G401.6 (cell line): ENCODE measurements at regions not wholly inside any gene's neighbourhood (a gene's known extent, or its start where the extent isn't known, plus 50 kb on each side); places are given as distances from the start of the nearest gene placed in this dataset.
"Not testable (repeated sequence)": the region's sequence is repeated elsewhere in the genome, so short reads cannot be mapped to it uniquely, and the experiment has no call there.

Experiments used
- FAIRE-seq: peaks from 2 replicates; lab custom pipeline; 2012; peaks lifted over from hg19 to GRCh38; lab: Jason Lieb, UNC

GRCh38 chr7:108815815-108816214, 246.1 kb downstream of the DNAJB9 start:
- no peak for FAIRE-seq

GRCh38 chr7:108818742-108819141, 249.1 kb downstream of the DNAJB9 start:
- FAIRE-seq = no peak

GRCh38 chr7:108824840-108825580, 255.3 kb downstream of the DNAJB9 start:
- FAIRE-seq = no peak

GRCh38 chr7:108825581-108825909, 255.9 kb downstream of the DNAJB9 start:
- no peak for FAIRE-seq

- FAIRE-seq = no peak
Measured at GRCh38 chr7:108836256-108836655, 266.6 kb downstream of the DNAJB9 start.

- FAIRE-seq = no peak
Measured at GRCh38 chr7:108838198-108838597, 268.5 kb downstream of the DNAJB9 start.

GRCh38 chr7:108839076-108839475, 269.4 kb downstream of the DNAJB9 start:
- no peak for FAIRE-seq

GRCh38 chr7:108845951-108846350, 276.3 kb downstream of the DNAJB9 start:
- FAIRE-seq = no peak

GRCh38 chr7:108846471-108846870, 276.8 kb downstream of the DNAJB9 start:
- no peak for FAIRE-seq

GRCh38 chr7:108848486-108848885, 278.8 kb downstream of the DNAJB9 start:
- no peak for FAIRE-seq

- FAIRE-seq = no peak
Measured at GRCh38 chr7:108860615-108861014, 290.9 kb downstream of the DNAJB9 start.

- FAIRE-seq = no peak
Measured at GRCh38 chr7:108861071-108861470, 291.4 kb downstream of the DNAJB9 start.

- FAIRE-seq = no peak
Measured at GRCh38 chr7:108863227-108863848, 293.7 kb downstream of the DNAJB9 start.

GRCh38 chr7:108869070-108869469, 299.4 kb downstream of the DNAJB9 start:
- FAIRE-seq = no peak

GRCh38 chr7:108875139-108875538, 305.5 kb downstream of the DNAJB9 start:
- FAIRE-seq = no peak

- no peak for FAIRE-seq
Measured at GRCh38 chr7:108890862-108891261, 321.2 kb downstream of the DNAJB9 start.

GRCh38 chr7:108908456-108908855, 338.8 kb downstream of the DNAJB9 start:
- FAIRE-seq = no peak

- FAIRE-seq = no peak
Measured at GRCh38 chr7:108911016-108911415, 341.3 kb downstream of the DNAJB9 start.

GRCh38 chr7:108920490-108920889, 350.8 kb downstream of the DNAJB9 start:
- FAIRE-seq = no peak

GRCh38 chr7:108943048-108943447, 373.4 kb downstream of the DNAJB9 start:
- FAIRE-seq = not testable (repeated sequence)

- no peak for FAIRE-seq
Measured at GRCh38 chr7:108947526-108947925, 377.9 kb downstream of the DNAJB9 start.

- no peak for FAIRE-seq
Measured at GRCh38 chr7:108972004-108972403, 402.3 kb downstream of the DNAJB9 start.

- no peak for FAIRE-seq
Measured at GRCh38 chr7:108973075-108973474, 403.4 kb downstream of the DNAJB9 start.

- no peak for FAIRE-seq
Measured at GRCh38 chr7:108974641-108975040, 405.0 kb downstream of the DNAJB9 start.
